UCSD-AML1 (cell line): ENCODE measurements at regions not wholly inside any gene's neighbourhood (a gene's known extent, or its start where the extent isn't known, plus 50 kb on each side); places are given as distances from the start of the nearest gene placed in this dataset.
"Not testable (repeated sequence)": the region's sequence is repeated elsewhere in the genome, so short reads cannot be mapped to it uniquely, and the experiment has no call there.

Experiments used
- DNase-seq: peaks from one replicate; lab custom pipeline; 2025; ENCODE audit not compliant: unreplicated experiment; lab: John Stamatoyannopoulos, UW

- DNase-seq: no peak
These were observed 132.6 kb upstream of the ETV3 start for GRCh38 chr1:157270705-157271274.

GRCh38 chr1:157269656-157270375 lies 131.6 kb upstream of the ETV3 start:
- DNase-seq: no peak

GRCh38 chr1:157262891-157263290 lies 124.7 kb upstream of the ETV3 start:
- DNase-seq: no peak

GRCh38 chr1:157262422-157262821 lies 124.2 kb upstream of the ETV3 start:
- DNase-seq: no peak

DNA sequence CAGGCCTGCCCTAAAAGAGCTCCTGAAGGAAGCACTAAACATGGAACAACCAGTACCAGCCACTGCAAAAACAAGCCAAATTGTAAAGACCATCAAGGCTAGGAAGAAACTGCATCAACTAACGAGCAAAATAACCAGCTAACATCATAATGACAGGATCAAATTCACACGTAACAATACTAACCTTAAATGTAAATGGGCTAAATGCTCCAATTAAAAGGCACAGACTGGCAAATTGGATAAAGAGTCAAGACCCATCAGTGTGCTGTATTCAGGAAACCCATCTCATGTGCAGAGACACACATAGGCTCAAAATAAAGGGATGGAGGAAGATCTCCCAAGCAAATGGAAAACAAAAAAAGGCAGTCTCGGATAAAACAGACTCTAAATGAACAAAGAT lies 117.7 kb upstream of the ETV3 start:
- DNase-seq: not testable (repeated sequence)

- not testable (repeated sequence) for DNase-seq
These were observed 116.0 kb upstream of the ETV3 start for GRCh38 chr1:157254183-157254582.

DNA sequence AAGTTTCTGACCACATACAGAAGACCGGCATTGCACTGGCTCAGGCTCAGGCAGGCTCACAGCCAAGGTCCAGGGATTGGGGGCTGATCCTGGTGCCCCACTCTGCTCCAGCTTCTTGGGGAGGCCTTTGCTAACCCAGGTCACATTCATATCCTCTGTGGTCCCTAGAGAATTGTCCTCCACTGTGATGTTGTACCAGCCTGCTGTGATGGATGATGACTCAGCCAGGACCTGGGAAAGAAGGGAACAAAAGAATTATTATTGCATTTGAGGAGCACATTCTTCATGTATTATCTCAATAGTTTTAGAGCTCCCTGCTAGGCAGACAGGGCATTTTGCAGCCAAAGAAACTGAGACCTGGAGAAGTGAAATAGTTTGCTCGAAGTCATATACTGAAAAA lies 114.3 kb upstream of the ETV3 start:
- no peak for DNase-seq

- DNase-seq: no peak
These were observed 111.5 kb upstream of the ETV3 start for GRCh38 chr1:157249739-157250138.

- no peak for DNase-seq
These were observed 111.1 kb upstream of the ETV3 start for GRCh38 chr1:157249326-157249725.

DNA sequence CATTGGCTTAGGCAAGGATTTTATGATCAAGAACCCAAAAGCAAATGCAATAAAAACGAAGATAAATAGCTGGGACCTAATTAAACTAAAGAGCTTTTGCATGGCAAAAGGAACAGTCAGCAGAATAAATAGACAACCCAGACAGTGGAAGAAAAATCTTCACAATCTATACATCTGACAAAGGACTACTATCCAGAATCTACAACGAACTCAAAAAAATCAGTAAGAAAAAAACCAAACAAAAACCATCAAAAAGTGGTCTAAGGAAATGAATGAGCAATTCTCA lies 109.5 kb upstream of the ETV3 start:
- DNase-seq: not testable (repeated sequence)

- no peak for DNase-seq
These were observed 109.0 kb upstream of the ETV3 start for GRCh38 chr1:157247005-157247763.

GRCh38 chr1:157245823-157246222 lies 107.6 kb upstream of the ETV3 start:
- DNase-seq: no peak

- DNase-seq: no peak
These were observed 103.0 kb upstream of the ETV3 start for GRCh38 chr1:157241185-157241538.

GRCh38 chr1:157240495-157241184 lies 102.4 kb upstream of the ETV3 start:
- DNase-seq: peak; percentile 43

- no peak for DNase-seq
These were observed 101.7 kb upstream of the ETV3 start for GRCh38 chr1:157239936-157240335.

GRCh38 chr1:157238585-157238984 lies 100.4 kb upstream of the ETV3 start:
- DNase-seq: no peak

DNA sequence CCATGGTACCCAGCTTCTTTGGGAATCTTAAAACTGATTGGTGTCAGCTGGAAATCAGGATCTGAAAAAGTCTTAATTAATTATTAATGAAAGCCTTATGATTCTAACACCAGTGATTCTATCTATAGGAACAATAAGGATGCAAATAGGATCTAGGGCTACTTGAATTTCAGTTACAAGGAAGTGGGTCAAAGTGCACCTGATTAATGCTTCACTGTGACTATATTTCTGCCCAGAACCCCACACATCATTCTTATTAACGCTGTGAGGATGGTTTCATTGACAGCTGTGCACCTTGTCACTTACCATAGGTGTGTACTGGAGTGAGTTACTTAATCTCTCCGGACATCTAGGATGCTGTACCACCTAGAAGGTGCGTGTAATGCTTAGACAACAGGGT lies 99.8 kb upstream of the ETV3 start:
- no peak for DNase-seq

DNA sequence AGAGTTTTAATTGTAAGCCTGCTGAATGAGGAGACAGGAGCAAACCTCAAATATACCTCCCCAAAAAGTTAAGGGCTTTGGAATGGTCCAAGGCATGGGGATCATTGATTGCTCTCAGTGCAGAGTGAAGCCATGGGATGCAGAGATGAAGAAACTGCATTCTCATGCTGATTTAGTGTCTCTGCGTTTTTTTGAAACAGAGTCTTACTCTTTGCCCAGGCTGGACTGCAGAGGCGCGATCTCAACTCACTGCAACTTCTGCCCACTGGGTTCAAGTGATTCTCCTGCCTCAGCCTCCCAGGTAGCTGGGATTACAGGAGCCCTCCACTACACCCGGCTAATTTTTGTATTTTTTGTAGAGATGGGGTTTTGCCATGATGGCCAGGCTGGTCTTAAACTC lies 99.3 kb upstream of the ETV3 start:
- no peak for DNase-seq

GRCh38 chr1:157236072-157236471 lies 97.9 kb upstream of the ETV3 start:
- DNase-seq: no peak

- no peak for DNase-seq
These were observed 97.1 kb upstream of the ETV3 start for GRCh38 chr1:157235307-157235706.

GRCh38 chr1:157234705-157235273 lies 96.6 kb upstream of the ETV3 start:
- no peak for DNase-seq

GRCh38 chr1:157233131-157233530 lies 94.9 kb upstream of the ETV3 start:
- no peak for DNase-seq
